ENCODE measurements at regions not wholly inside any gene's neighbourhood (a gene's known extent, or its start where the extent isn't known, plus 50 kb on each side); places are given as distances from the start of the nearest gene placed in this dataset.

DNA sequence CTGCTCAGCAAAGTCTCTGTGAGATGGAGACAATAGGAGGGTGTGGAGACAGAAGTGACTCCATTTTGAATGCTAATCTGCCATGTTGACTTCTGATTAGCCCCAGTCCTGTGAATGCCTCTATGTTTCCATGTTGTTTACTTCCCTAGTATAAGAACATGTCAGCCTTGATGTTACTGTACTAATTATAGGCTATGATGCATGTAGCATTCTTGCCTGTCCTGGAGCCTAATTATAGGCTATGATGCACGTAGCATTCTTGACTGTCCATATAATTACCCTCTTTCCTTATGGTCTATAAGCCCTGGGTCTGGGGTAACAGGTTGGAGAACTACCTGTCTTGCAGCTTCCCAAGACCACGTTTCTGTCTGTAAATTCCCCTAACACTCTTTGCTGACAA is 353.3 kb upstream of the CLINT1 start:
- TF ChIP-seq CTCF (IDR thresholded peaks at IDR 0.05) (no peak), POLR2A (IDR thresholded peaks at IDR 0.05) (no peak)
